CD4-positive, alpha-beta memory T cell (primary cell): ENCODE measurements at regions not wholly inside any gene's neighbourhood (a gene's known extent, or its start where the extent isn't known, plus 50 kb on each side); places are given as distances from the start of the nearest gene placed in this dataset.

Experiments used
- CTCF ChIA-PET: fragments of 350-600 bp; sonication (Branson Sonifier 250); formaldehyde crosslinking; loops from one replicate; lab custom pipeline; 2021; ENCODE audit warnings: inconsistent platforms; ENCODE audit not compliant: partially characterized antibody; lab: Charles Lee
- POLR2A ChIA-PET: fragments of 350-600 bp; sonication (Branson Sonifier 250); formaldehyde crosslinking; loops from one replicate; lab custom pipeline; 2021; ENCODE audit not compliant: partially characterized antibody; lab: Charles Lee
- DNase-seq, 5 donors: peaks; one replicate each; pipeline versions ENCODE4 v3.0.0 to v3.0.0-alpha.2; 2020 to 2022; ENCODE audit warnings: mixed read lengths in 1 of 5
- H3K27ac ChIP-seq: one replicate; pipeline ENCODE4 v1.7.0; 2013; ENCODE audit warnings: low read depth, low read length
- H3K27me3 ChIP-seq: 2 replicates; pipeline ENCODE4 v1.7.0; 2013; ENCODE audit warnings: mild to moderate bottlenecking, low read length, moderate library complexity; ENCODE audit not compliant: insufficient read depth
- H3K36me3 ChIP-seq: 2 replicates; pipeline ENCODE4 v1.7.0; 2013; ENCODE audit warnings: mild to moderate bottlenecking, low read length, moderate library complexity; ENCODE audit not compliant: insufficient read depth
- H3K4me1 ChIP-seq: 2 replicates; pipeline ENCODE4 v1.7.0; 2013; ENCODE audit warnings: mild to moderate bottlenecking, low read length, moderate library complexity; ENCODE audit not compliant: insufficient read depth
- H3K4me3 ChIP-seq, 2 donors: one replicate each; pipeline ENCODE4 v1.7.0; 2013; ENCODE audit warnings: low read length in 2 of 2, mild to moderate bottlenecking in 1 of 2
- H3K9me3 ChIP-seq, 2 donors: one replicate each; pipeline ENCODE4 v1.7.0; 2013; ENCODE audit warnings: low read length in 2 of 2, control low read depth in 1 of 2; ENCODE audit not compliant: control insufficient read depth in 1 of 2
- H3K27ac Mint-ChIP-seq, 7 donors: one replicate each; pipeline ENCODE4 v1.8.0; 2020 to 2021; ENCODE audit warnings: mixed read lengths in 7 of 7, mild to moderate bottlenecking in 6 of 7, inconsistent platforms in 3 of 7, moderate library complexity in 3 of 7
- H3K27me3 Mint-ChIP-seq, 2 donors: one replicate each; pipeline ENCODE4 v1.8.0; 2020 to 2021; ENCODE audit warnings: mixed read lengths in 2 of 2
- H3K36me3 Mint-ChIP-seq, 2 donors: one replicate each; pipeline ENCODE4 v1.8.0; 2020 to 2021; ENCODE audit warnings: mixed read lengths in 2 of 2, inconsistent platforms in 1 of 2, mild to moderate bottlenecking in 1 of 2
- H3K4me1 Mint-ChIP-seq, 4 donors: one replicate each; pipeline ENCODE4 v1.8.0; 2020 to 2021; ENCODE audit warnings: mixed read lengths in 4 of 4, mild to moderate bottlenecking in 1 of 4
- H3K4me3 Mint-ChIP-seq, 8 donors: one replicate each; pipeline ENCODE4 v1.8.0; 2020 to 2021; ENCODE audit warnings: mixed read lengths in 8 of 8, mild to moderate bottlenecking in 7 of 8, moderate library complexity in 6 of 8, inconsistent platforms in 3 of 8
- H3K9me3 Mint-ChIP-seq, 8 donors: one replicate each; pipeline ENCODE4 v1.8.0; 2020 to 2021; ENCODE audit warnings: mixed read lengths in 8 of 8, mild to moderate bottlenecking in 5 of 8, inconsistent platforms in 3 of 8, moderate library complexity in 1 of 8
- intact Hi-C: fragments of 100-400 bp; cut with micrococcal nuclease; formaldehyde crosslinking; loops from one replicate; pipeline ENCODE4 v1.15.1; 2023

- Mint-ChIP-seq H3K4me1 (no peaks in the 10 kb centered on the region), H3K27ac (no peak overlapping the region), H3K9me3 (peaks cover 0 to 3% (median 0%) of the 10 kb centered on the region in 8 donors), H3K36me3 (no peaks in the 10 kb centered on the region), H3K27me3 (peaks cover 2 to 9% of the 10 kb centered on the region in 2 donors), H3K4me3 (no peak overlapping the region)
- Histone ChIP-seq H3K4me1 (no peaks in the 10 kb centered on the region), H3K9me3 (no peaks in the 10 kb centered on the region), H3K36me3 (no peaks in the 10 kb centered on the region), H3K4me3 (no peak overlapping the region), H3K27me3 (no peaks in the 10 kb centered on the region), H3K27ac (no peak overlapping the region)
- ChIA-PET CTCF (no interaction called here), POLR2A (no interaction called here)
- intact Hi-C loops: no loop called here
- no peak for DNase-seq
These were observed 112.3 kb upstream of the SOX21 start for GRCh38 chr13:94824601-94825000.

DNA sequence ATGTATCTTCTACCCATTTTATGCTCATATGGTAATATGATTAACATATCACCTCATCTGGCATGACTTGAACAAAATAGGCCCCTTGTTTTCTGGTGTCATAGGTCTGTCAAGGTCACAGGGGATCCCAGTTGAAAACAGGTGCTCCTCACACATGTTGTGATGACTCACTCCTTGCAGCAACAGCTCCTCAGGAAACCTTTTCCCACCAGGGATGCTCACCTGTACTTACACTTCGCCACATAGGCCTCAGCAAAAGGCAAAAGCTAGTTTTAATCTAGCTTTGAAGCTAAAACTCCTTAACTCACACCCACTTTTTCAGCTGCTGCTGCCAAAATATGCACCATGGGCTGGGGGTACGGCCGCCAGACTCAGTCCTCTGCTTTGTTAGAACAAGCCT, 110.0 kb upstream of the SOX21 start:
- Mint-ChIP-seq H3K4me3 (no peak overlapping the region), H3K9me3 (peaks cover 0 to 3% (median 0%) of the 10 kb centered on the region in 8 donors), H3K27me3 (peaks cover 2 to 8% of the 10 kb centered on the region in 2 donors), H3K27ac (no peak overlapping the region), H3K36me3 (no peaks in the 10 kb centered on the region), H3K4me1 (no peaks in the 10 kb centered on the region)
- Histone ChIP-seq H3K4me1 (no peaks in the 10 kb centered on the region), H3K27ac (no peak overlapping the region), H3K4me3 (no peak overlapping the region), H3K27me3 (no peaks in the 10 kb centered on the region), H3K36me3 (no peaks in the 10 kb centered on the region), H3K9me3 (no peaks in the 10 kb centered on the region)
- ChIA-PET CTCF (no interaction called here), POLR2A (no interaction called here)
- no peak for DNase-seq
- intact Hi-C loops: no loop called here

DNA sequence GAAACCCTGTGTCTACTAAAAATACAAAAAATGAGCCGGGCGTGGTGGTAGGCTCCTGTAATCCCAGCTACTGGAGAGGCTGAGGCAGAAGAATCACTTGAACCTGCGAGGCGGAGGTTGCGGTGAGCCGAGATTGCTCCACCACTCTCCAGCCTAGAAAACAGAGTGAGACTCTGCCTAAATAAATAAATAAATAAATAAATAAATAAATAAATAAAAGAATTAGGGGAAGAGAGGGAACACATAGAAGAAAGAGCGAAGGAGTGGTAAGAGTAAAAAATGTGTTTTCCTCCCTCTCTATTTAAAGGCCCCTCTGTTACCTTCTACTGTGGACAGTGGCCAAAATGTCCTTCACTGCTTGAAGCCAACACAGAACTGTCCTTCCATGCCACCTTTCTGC, 103.9 kb upstream of the SOX21 start:
- no peak for DNase-seq
- H3K27me3 ChIP-seq: no peaks in the 10 kb centered on the region
- intact Hi-C loops: no loop called here
- ChIA-PET CTCF (no interaction called here), POLR2A (no interaction called here)
- Mint-ChIP-seq H3K27me3 (peaks cover 0 to 3% of the 10 kb centered on the region in 2 donors), H3K36me3 (no peaks in the 10 kb centered on the region), H3K9me3 (no peaks in the 10 kb centered on the region), H3K27ac (no peak overlapping the region), H3K4me1 (no peaks in the 10 kb centered on the region), H3K4me3 (no peak overlapping the region)
- no peaks in the 10 kb centered on the region for H3K4me1 ChIP-seq
- no peaks in the 10 kb centered on the region for H3K36me3 ChIP-seq
- H3K27ac ChIP-seq: no peak overlapping the region
- no peak overlapping the region for H3K4me3 ChIP-seq
- H3K9me3 ChIP-seq: no peaks in the 10 kb centered on the region

DNA sequence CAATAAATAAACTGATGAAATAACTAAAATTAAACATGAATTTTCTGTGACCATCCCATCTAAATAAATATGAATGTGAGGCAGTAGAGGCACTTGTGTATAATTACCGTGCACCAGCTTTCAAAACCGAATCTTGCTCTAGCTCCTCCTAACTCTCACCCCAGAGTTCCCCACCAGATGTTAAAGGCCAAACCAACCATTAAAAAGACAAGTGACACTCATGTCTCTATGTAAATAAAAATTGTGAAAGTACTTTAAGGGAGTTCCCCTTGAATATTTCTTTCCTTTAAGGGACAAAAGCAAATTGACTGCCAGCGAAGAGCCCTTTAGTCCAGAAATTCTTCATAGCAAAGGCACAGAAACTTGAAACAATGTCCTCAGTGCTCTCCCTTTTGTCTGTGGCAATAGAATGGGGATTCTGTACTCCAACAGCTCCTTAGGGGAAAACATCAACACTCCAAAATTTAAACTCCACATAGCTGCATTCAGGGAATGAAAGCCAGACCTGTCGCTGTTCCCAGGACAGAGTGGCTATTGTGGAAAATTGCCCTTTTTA, 101.7 kb upstream of the SOX21 start:
- Mint-ChIP-seq H3K27me3 (peaks cover 0 to 2% of the 10 kb centered on the region in 2 donors), H3K4me3 (no peak overlapping the region), H3K9me3 (no peaks in the 10 kb centered on the region), H3K4me1 (no peaks in the 10 kb centered on the region), H3K27ac (no peak overlapping the region), H3K36me3 (no peaks in the 10 kb centered on the region)
- no peak for DNase-seq
- no peaks in the 10 kb centered on the region for H3K36me3 ChIP-seq
- intact Hi-C loops: no loop called here
- H3K4me3 ChIP-seq: no peak overlapping the region
- H3K27ac ChIP-seq: no peak overlapping the region
- POLR2A ChIA-PET: no interaction called here
- no peaks in the 10 kb centered on the region for H3K9me3 ChIP-seq
- H3K27me3 ChIP-seq: no peaks in the 10 kb centered on the region
- H3K4me1 ChIP-seq: no peaks in the 10 kb centered on the region
- CTCF ChIA-PET: no interaction called here

DNA sequence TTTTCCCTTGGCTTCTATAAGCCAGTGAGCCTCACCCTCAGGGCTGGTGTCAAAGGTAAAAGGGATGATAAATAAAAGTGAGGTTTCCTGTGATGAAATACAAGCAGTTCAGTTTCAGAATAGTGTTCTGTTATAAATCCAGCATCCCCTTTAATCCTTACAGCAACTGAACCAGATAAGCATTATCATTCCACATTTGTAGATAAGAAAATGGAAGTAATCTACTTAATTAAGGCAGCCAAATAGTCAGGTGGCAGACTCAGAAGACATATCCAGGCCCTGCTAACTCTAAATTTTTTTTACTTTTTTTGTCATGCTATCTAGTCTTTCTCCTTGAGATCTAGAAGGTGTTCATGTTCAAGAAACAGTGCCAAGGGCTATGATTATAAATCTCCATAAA, 99.4 kb upstream of the SOX21 start:
- no peaks in the 10 kb centered on the region for H3K9me3 ChIP-seq
- POLR2A ChIA-PET: no interaction called here
- H3K27ac Mint-ChIP-seq: no peak overlapping the region
- peaks cover 0 to 2% of the 10 kb centered on the region in 2 donors for H3K27me3 Mint-ChIP-seq
- peaks cover 0 to 2% (median 0%) of the 10 kb centered on the region in 8 donors for H3K9me3 Mint-ChIP-seq
- no peak for DNase-seq
- no peak overlapping the region for H3K4me3 ChIP-seq
- intact Hi-C loops: no loop called here
- H3K4me1 ChIP-seq: no peaks in the 10 kb centered on the region
- H3K36me3 Mint-ChIP-seq: no peaks in the 10 kb centered on the region
- CTCF ChIA-PET: no interaction called here
- no peak overlapping the region for H3K4me3 Mint-ChIP-seq
- no peak overlapping the region for H3K27ac ChIP-seq
- no peaks in the 10 kb centered on the region for H3K36me3 ChIP-seq
- H3K4me1 Mint-ChIP-seq: no peaks in the 10 kb centered on the region
- H3K27me3 ChIP-seq: no peaks in the 10 kb centered on the region

- no peaks in the 10 kb centered on the region for H3K36me3 Mint-ChIP-seq
- no peaks in the 10 kb centered on the region for H3K9me3 Mint-ChIP-seq
- ChIA-PET POLR2A (no interaction called here), CTCF (no interaction called here)
- no peak overlapping the region for H3K4me3 Mint-ChIP-seq
- no peaks in the 10 kb centered on the region for H3K4me1 Mint-ChIP-seq
- no peak for DNase-seq
- Histone ChIP-seq H3K4me1 (no peaks in the 10 kb centered on the region), H3K36me3 (no peaks in the 10 kb centered on the region), H3K4me3 (no peak overlapping the region), H3K27me3 (no peaks in the 10 kb centered on the region), H3K27ac (no peak overlapping the region), H3K9me3 (no peaks in the 10 kb centered on the region)
- peaks cover 0 to 4% of the 10 kb centered on the region in 2 donors for H3K27me3 Mint-ChIP-seq
- H3K27ac Mint-ChIP-seq: no peak overlapping the region
- intact Hi-C loops: no loop called here
These were observed 88.1 kb upstream of the SOX21 start for GRCh38 chr13:94800423-94800822.

DNA sequence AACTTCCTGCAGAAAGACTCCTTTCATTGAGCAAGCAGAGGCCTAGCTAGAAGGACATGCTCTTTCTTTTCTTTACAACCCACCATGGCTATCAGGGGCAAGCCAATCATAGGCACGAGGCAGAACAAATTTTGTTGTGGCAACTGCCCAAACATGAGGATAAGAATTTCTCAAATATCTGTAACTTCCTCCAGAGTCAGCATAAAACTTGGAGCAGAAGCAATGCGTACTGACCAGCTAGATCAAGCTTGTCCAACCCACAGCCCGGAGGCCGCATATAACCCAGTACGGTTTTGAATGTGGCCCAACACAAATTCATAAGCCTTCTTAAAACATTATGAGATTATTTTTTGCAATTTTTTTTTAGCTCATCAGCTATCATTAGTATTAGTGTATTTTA, 87.0 kb upstream of the SOX21 start:
- Histone ChIP-seq H3K4me1 (no peaks in the 10 kb centered on the region), H3K27me3 (no peaks in the 10 kb centered on the region), H3K4me3 (no peak overlapping the region), H3K27ac (no peak overlapping the region), H3K9me3 (no peaks in the 10 kb centered on the region), H3K36me3 (no peaks in the 10 kb centered on the region)
- CTCF ChIA-PET: no interaction called here
- Mint-ChIP-seq H3K36me3 (no peaks in the 10 kb centered on the region), H3K9me3 (no peaks in the 10 kb centered on the region), H3K4me1 (no peaks in the 10 kb centered on the region), H3K4me3 (no peak overlapping the region), H3K27ac (no peak overlapping the region), H3K27me3 (peaks cover 0 to 4% of the 10 kb centered on the region in 2 donors)
- intact Hi-C loops: no loop called here
- POLR2A ChIA-PET: no interaction called here
- DNase-seq: no peak

DNA sequence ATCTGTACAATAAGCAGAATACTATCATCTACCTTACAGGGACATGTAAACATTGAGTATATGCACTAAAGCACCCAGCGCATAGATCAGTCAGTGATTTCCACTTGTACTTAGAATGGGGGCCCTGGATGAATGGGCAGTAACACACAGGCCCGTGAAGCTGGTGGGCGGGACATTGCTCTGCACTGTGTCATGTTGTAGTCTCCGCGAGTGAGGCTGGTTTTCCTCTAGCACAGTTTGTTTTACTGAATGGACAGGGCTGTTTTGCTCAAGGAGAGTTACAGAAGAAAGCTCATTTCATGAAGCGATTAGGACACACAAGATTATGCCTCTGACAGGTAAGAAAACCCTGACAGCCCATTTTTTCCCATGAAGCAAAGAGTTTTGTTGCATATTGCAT, 86.4 kb upstream of the SOX21 start:
- no peak overlapping the region for H3K27ac Mint-ChIP-seq
- H3K9me3 Mint-ChIP-seq: no peaks in the 10 kb centered on the region
- no peaks in the 10 kb centered on the region for H3K9me3 ChIP-seq
- no peaks in the 10 kb centered on the region for H3K4me1 ChIP-seq
- H3K36me3 Mint-ChIP-seq: no peaks in the 10 kb centered on the region
- no peak overlapping the region for H3K4me3 ChIP-seq
- H3K27me3 ChIP-seq: no peaks in the 10 kb centered on the region
- H3K27me3 Mint-ChIP-seq: peaks cover 0 to 1% of the 10 kb centered on the region in 2 donors
- no peak for DNase-seq
- H3K4me1 Mint-ChIP-seq: no peaks in the 10 kb centered on the region
- no peak overlapping the region for H3K4me3 Mint-ChIP-seq
- CTCF ChIA-PET: no interaction called here
- H3K36me3 ChIP-seq: no peaks in the 10 kb centered on the region
- H3K27ac ChIP-seq: no peak overlapping the region
- intact Hi-C loops: no loop called here
- POLR2A ChIA-PET: no interaction called here
